Karpas-422 (cell line): ENCODE measurements at regions not wholly inside any gene's neighbourhood (a gene's known extent, or its start where the extent isn't known, plus 50 kb on each side); places are given as distances from the start of the nearest gene placed in this dataset.
"Not testable (repeated sequence)": the region's sequence is repeated elsewhere in the genome, so short reads cannot be mapped to it uniquely, and the experiment has no call there.

ENCODE experiments used
- DNase-seq: peaks from one replicate; pipeline ENCODE4 v3.0.0-alpha.2; 2015
- H2AFZ ChIP-seq: fragments of 200-600 bp; sonication (generic); 2 replicates; pipeline ENCODE4 v1.6.1; 2014; ENCODE audit warnings: antibody characterized with exemption, low read length, mixed read lengths
- H3K27ac ChIP-seq: fragments of 200-600 bp; sonication (generic); 2 replicates; pipeline ENCODE4 v1.5.1; 2014; ENCODE audit warnings: mild to moderate bottlenecking, low read length, moderate library complexity
- H3K27me3 ChIP-seq: fragments of 200-600 bp; sonication (generic); 2 replicates; pipeline ENCODE4 v1.6.1; 2014; ENCODE audit warnings: low read length, mixed read lengths
- H3K36me3 ChIP-seq: fragments of 200-600 bp; sonication (generic); 2 replicates; pipeline ENCODE4 v1.6.1; 2014; ENCODE audit warnings: low read length, mixed read lengths; ENCODE audit not compliant: insufficient read depth
- H3K4me1 ChIP-seq: fragments of 200-600 bp; sonication (generic); 2 replicates; pipeline ENCODE4 v1.6.1; 2014; ENCODE audit warnings: mild to moderate bottlenecking, low read length, mixed read lengths
- H3K4me2 ChIP-seq: fragments of 200-600 bp; sonication (generic); 2 replicates; pipeline ENCODE4 v1.6.1; 2014; ENCODE audit warnings: low read length, low read depth, mild to moderate bottlenecking; ENCODE audit not compliant: poor library complexity, severe bottlenecking
- H3K4me3 ChIP-seq: fragments of 200-600 bp; sonication (generic); 2 replicates; pipeline ENCODE4 v1.5.1; 2014; ENCODE audit warnings: mild to moderate bottlenecking, antibody characterized with exemption, low read length, mixed read lengths
- H3K79me2 ChIP-seq: fragments of 200-600 bp; sonication (generic); 2 replicates; pipeline ENCODE4 v1.6.1; 2014; ENCODE audit warnings: mild to moderate bottlenecking, low read length, mixed read lengths
- H3K9ac ChIP-seq: fragments of 200-600 bp; sonication (generic); 2 replicates; pipeline ENCODE4 v1.6.0; 2014; ENCODE audit warnings: low read length
- H3K9me2 ChIP-seq: fragments of 200-600 bp; sonication (generic), shearing (Covaris generic); replicated peaks from 2 replicates; pipeline ENCODE4 v1.6.0; 2014; ENCODE audit warnings: mild to moderate bottlenecking, low read length, moderate library complexity; ENCODE audit not compliant: insufficient read depth
- H3K9me3 ChIP-seq: fragments of 300-700, 200-600 bp; sonication (generic); 2 replicates; pipeline ENCODE4 v1.6.1; 2014; ENCODE audit warnings: low read length, mixed read lengths
- H4K20me1 ChIP-seq: fragments of 200-600 bp; sonication (generic); 2 replicates; pipeline ENCODE4 v1.6.1; 2014; ENCODE audit warnings: mild to moderate bottlenecking, antibody characterized with exemption, low read length, low read depth; ENCODE audit not compliant: insufficient read depth

- H3K79me2 ChIP-seq, result no peaks in the 10 kb centered on the region
- 0 out of 2 replicates have a peak, but pooled peaks cover 4% of the 10 kb centered on the region for H3K9me2 ChIP-seq
- H3K4me3 ChIP-seq, result no peak overlapping the region
- H3K4me1 ChIP-seq, result peaks cover 8% of the 10 kb centered on the region
- H4K20me1 ChIP-seq, result no peaks in the 10 kb centered on the region
- H3K9me3 ChIP-seq, result no peaks in the 10 kb centered on the region
- no peak for DNase-seq
- no peak overlapping the region for H3K4me2 ChIP-seq
- H3K27me3 ChIP-seq, result no peaks in the 10 kb centered on the region
- no peak overlapping the region for H3K27ac ChIP-seq
- no peak overlapping the region for H3K9ac ChIP-seq
- no peaks in the 10 kb centered on the region for H3K36me3 ChIP-seq
- H2AFZ ChIP-seq, result no peak overlapping the region
These were observed 854.8 kb downstream of the KCNJ2 start for GRCh38 chr17:71024172-71024571.

- no peak overlapping the region for H3K27ac ChIP-seq
- H4K20me1 ChIP-seq, result no peaks in the 10 kb centered on the region
- no peaks in the 10 kb centered on the region for H3K9me3 ChIP-seq
- H3K4me1 ChIP-seq, result peaks cover 8% of the 10 kb centered on the region
- H3K79me2 ChIP-seq, result no peaks in the 10 kb centered on the region
- no peaks in the 10 kb centered on the region for H3K27me3 ChIP-seq
- 0 out of 2 replicates have a peak, but pooled peaks cover 4% of the 10 kb centered on the region for H3K9me2 ChIP-seq
- no peak overlapping the region for H3K4me3 ChIP-seq
- no peak overlapping the region for H3K9ac ChIP-seq
- no peak overlapping the region for H3K4me2 ChIP-seq
- H2AFZ ChIP-seq, result no peak overlapping the region
- no peaks in the 10 kb centered on the region for H3K36me3 ChIP-seq
- no peak for DNase-seq
These were observed 855.6 kb downstream of the KCNJ2 start for GRCh38 chr17:71024969-71025368.

DNA sequence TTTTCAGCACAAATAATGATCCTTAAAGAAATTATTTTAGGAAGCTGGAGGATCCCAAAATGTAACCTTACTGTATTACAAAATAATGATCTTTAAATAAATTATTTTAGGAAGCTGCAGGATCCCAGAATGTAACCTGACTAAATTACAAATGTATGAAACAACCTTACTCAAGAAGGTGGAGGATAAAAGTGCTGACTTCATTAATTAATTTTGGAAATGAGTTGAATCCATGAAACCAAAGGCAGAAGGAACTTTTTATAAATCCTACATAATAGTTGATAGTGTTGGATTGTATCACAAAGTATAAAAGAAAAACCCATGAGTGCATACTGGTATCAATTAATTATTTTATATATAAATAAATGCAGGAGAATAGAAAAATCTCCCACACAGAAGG lies 859.9 kb downstream of the KCNJ2 start:
- H3K9me3 ChIP-seq, result no peaks in the 10 kb centered on the region

DNA sequence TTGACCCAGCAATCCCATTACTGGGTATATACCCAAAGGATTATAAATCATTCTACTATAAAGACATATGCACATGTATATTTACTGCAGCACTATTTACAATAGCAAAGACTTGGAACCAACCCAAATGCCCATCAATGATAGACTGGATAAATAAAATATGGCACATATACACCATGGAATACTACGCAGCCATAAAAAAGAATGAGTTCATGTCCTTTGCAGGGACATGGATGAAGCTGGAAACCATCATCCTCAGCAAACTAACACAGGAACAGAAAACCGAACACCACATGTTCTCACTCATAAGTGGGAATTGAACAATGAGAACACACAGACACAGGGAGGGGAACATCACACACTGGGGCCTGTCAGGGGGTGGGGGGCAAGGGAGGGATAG lies 862.0 kb downstream of the KCNJ2 start:
- H3K36me3 ChIP-seq, H4K20me1 ChIP-seq, H3K79me2 ChIP-seq, H3K4me2 ChIP-seq, DNase-seq, H3K9me2 ChIP-seq, H3K9ac ChIP-seq, H3K4me1 ChIP-seq, H3K4me3 ChIP-seq, H3K9me3 ChIP-seq, H2AFZ ChIP-seq, H3K27me3 ChIP-seq, H3K27ac ChIP-seq: not testable (repeated sequence)

More for the DNA sequence above, 859.9 kb downstream of the KCNJ2 start:
- H3K27ac ChIP-seq, result no peak overlapping the region
- H3K9ac ChIP-seq, result no peak overlapping the region
- H3K79me2 ChIP-seq, result no peaks in the 10 kb centered on the region
- no peak overlapping the region for H2AFZ ChIP-seq
- H3K27me3 ChIP-seq, result no peaks in the 10 kb centered on the region
- no peak overlapping the region for H3K4me3 ChIP-seq
- no peak for DNase-seq
- no peaks in the 10 kb centered on the region for H4K20me1 ChIP-seq
- no peak overlapping the region for H3K4me2 ChIP-seq
- no peaks in the 10 kb centered on the region for H3K4me1 ChIP-seq
- H3K36me3 ChIP-seq, result no peaks in the 10 kb centered on the region
- H3K9me2 ChIP-seq, result 0 out of 2 replicates have a peak, but pooled peaks cover 4% of the 10 kb centered on the region

DNA sequence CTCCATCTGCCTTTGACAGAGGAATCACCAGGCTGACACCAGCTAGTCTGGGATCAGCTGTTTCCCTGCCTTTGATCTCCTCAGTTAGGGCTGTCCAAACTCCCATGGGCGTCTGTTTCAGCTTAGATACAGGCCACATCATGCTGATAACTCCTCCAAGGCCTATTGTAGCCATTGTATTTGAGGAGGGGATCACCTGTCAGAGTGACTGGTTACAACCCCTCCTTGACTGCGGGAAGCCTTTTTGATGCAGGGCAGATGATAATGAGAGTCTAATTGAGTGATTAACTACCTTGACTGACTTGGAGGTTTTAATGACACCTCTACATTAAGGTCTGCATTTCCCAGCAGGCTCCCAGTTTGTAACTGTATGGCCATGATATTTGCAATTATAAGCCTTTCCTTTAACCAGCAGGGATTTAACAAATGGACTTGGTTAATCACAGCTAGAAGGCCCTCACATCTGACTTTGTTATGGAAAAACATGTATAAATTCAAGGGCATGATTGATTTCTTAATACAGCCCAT lies 863.5 kb downstream of the KCNJ2 start:
- no peaks in the 10 kb centered on the region for H4K20me1 ChIP-seq
- 0 out of 2 replicates have a peak, but pooled peaks cover 2% of the 10 kb centered on the region for H3K9me2 ChIP-seq
- H3K36me3 ChIP-seq, result no peaks in the 10 kb centered on the region
- H3K27ac ChIP-seq, result no peak overlapping the region
- no peak overlapping the region for H2AFZ ChIP-seq
- H3K27me3 ChIP-seq, result peaks cover 3% of the 10 kb centered on the region; the same call in 1 of the 2 replicates
- H3K4me2 ChIP-seq, result no peak overlapping the region
- no peaks in the 10 kb centered on the region for H3K4me1 ChIP-seq
- no peak overlapping the region for H3K4me3 ChIP-seq
- no peak for DNase-seq
- no peaks in the 10 kb centered on the region for H3K79me2 ChIP-seq
- H3K9ac ChIP-seq, result no peak overlapping the region
- no peaks in the 10 kb centered on the region for H3K9me3 ChIP-seq

GRCh38 chr17:71033336-71033735 lies 864.0 kb downstream of the KCNJ2 start:
- H3K4me2 ChIP-seq, result no peak overlapping the region
- H3K27ac ChIP-seq, result no peak overlapping the region
- H3K79me2 ChIP-seq, result no peaks in the 10 kb centered on the region
- no peak overlapping the region for H3K9ac ChIP-seq
- H4K20me1 ChIP-seq, result no peaks in the 10 kb centered on the region
- DNase-seq, result no peak
- peaks cover 3% of the 10 kb centered on the region; the same call in 1 of the 2 replicates for H3K27me3 ChIP-seq
- H2AFZ ChIP-seq, result no peak overlapping the region
- H3K9me3 ChIP-seq, result no peaks in the 10 kb centered on the region
- no peaks in the 10 kb centered on the region for H3K9me2 ChIP-seq
- no peaks in the 10 kb centered on the region for H3K36me3 ChIP-seq
- no peak overlapping the region for H3K4me3 ChIP-seq
- no peaks in the 10 kb centered on the region for H3K4me1 ChIP-seq

- Histone ChIP-seq H3K9me2 (no peaks in the 10 kb centered on the region), H3K36me3 (no peaks in the 10 kb centered on the region), H3K27ac (no peak overlapping the region), H3K27me3 (peaks cover 3% of the 10 kb centered on the region; the same call in 1 of the 2 replicates), H3K4me3 (no peak overlapping the region), H3K9ac (no peak overlapping the region), H3K4me2 (no peak overlapping the region), H2AFZ (no peak overlapping the region), H3K79me2 (no peaks in the 10 kb centered on the region), H3K9me3 (no peaks in the 10 kb centered on the region), H4K20me1 (no peaks in the 10 kb centered on the region), H3K4me1 (no peaks in the 10 kb centered on the region)
- no peak for DNase-seq
These were observed 865.9 kb downstream of the KCNJ2 start for GRCh38 chr17:71035226-71035625.

DNA sequence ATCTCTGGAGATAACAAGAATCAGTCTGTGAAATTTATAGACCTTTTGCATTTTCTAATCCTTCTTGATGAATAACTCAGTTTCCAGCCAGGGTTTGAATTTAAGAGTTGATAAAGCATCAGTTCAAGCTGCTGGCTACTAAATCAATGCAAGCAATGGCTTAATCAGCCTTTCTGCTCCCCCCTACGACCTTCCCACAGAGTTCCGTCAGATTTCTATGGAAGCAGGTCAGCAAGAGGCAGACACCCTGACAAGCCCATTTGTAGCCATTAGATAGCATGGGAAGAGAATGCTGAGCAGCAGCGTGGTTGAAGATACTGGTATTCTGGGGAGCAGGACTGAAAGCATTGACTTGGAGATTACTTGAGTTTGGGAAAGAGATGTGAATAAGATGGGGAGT lies 868.1 kb downstream of the KCNJ2 start:
- no peak overlapping the region for H2AFZ ChIP-seq
- H3K36me3 ChIP-seq, result no peaks in the 10 kb centered on the region
- no peaks in the 10 kb centered on the region for H3K4me1 ChIP-seq
- H3K4me3 ChIP-seq, result no peak overlapping the region
- H3K9me3 ChIP-seq, result no peaks in the 10 kb centered on the region
- peaks cover 3% of the 10 kb centered on the region; the same call in 1 of the 2 replicates for H3K27me3 ChIP-seq
- no peak overlapping the region for H3K4me2 ChIP-seq
- no peak for DNase-seq
- no peak overlapping the region for H3K9ac ChIP-seq
- no peaks in the 10 kb centered on the region for H3K79me2 ChIP-seq
- no peaks in the 10 kb centered on the region for H4K20me1 ChIP-seq
- H3K9me2 ChIP-seq, result no peaks in the 10 kb centered on the region
- no peak overlapping the region for H3K27ac ChIP-seq
